Mucosa of stomach (tissue), 1 donor: ENCODE measurements at regions not wholly inside any gene's neighbourhood (a gene's known extent, or its start where the extent isn't known, plus 50 kb on each side); places are given as distances from the start of the nearest gene placed in this dataset.

ENCODE experiments used
- H3K27me3 ChIP-seq: one replicate; pipeline ENCODE4 v1.7.0; 2013; ENCODE audit warnings: mild to moderate bottlenecking, low read length; ENCODE audit not compliant: control insufficient read depth, insufficient read depth
- H3K36me3 ChIP-seq: one replicate; pipeline ENCODE4 v1.7.0; 2013; ENCODE audit warnings: low read length; ENCODE audit not compliant: control insufficient read depth, insufficient read depth
- H3K4me1 ChIP-seq: one replicate; pipeline ENCODE4 v1.7.0; 2013; ENCODE audit warnings: mild to moderate bottlenecking, low read length; ENCODE audit not compliant: control insufficient read depth, insufficient read depth
- H3K4me3 ChIP-seq: one replicate; pipeline ENCODE4 v1.7.0; 2013; ENCODE audit warnings: low read length
- H3K9ac ChIP-seq: one replicate; pipeline ENCODE4 v1.7.0; 2013; ENCODE audit warnings: mild to moderate bottlenecking, low read length, moderate library complexity
- H3K9me3 ChIP-seq: one replicate; pipeline ENCODE4 v1.7.0; 2013; ENCODE audit warnings: mild to moderate bottlenecking, low read length, moderate library complexity; ENCODE audit not compliant: control insufficient read depth
- donor health status: Pancreatic carcinoma.

DNA sequence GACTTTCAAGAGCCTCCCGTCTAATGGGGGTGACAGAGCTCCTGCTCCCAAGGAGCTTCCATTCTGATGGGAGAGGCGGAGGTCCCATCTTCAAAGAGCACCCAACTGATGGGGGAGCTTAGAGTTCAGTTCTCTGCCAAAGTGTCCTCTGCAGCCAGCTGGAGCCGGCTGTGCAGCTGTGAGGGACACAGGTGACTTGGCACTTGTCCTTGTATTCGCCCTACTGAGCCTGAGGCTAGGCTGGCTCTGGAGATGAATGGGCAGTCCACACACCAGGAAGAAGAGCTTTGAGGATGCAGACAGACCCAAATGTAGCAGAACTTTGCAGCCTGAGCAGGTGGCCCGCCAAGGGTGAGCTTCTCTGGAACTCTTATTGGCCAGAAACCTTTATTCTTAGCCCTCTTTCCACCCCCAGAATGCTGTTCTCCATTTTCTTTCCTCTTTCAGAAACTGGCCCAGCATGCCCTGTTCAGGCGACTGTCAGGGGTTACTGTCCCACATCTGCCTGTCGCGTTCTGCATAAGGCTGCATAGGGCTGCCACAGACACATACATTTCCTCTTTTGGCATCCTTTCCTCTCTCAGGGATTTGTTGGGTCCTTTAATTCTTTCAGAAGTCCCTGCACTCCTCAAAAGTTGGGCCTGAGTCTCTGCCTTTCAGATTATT, 108.7 kb upstream of the LRFN2 start:
- no peaks in the 10 kb centered on the region for H3K36me3 ChIP-seq
- H3K4me3 ChIP-seq = no peak overlapping the region
- H3K9me3 ChIP-seq = no peaks in the 10 kb centered on the region
- H3K4me1 ChIP-seq = peaks cover 25% of the 10 kb centered on the region
- no peaks in the 10 kb centered on the region for H3K27me3 ChIP-seq
- H3K9ac ChIP-seq = no peak overlapping the region

DNA sequence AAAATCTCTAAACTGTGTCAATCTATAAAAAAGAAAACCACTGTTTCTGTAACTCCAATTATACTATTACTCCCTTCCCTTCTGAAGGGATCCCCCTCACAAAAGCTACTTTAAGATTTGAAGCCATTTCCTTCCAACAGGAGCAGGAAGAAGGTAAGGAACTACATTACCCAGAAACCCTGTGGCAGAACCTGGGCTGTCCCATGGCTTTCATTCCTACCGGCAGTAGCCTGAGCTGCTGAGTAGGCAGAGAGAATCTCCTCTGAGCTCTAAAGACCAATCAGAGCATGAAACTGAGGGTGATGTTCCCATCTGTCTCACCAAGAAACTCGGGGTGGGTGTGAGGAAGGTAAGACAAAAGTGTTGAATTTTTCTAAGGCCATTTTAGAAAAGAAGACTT, 108.0 kb upstream of the LRFN2 start:
- Histone ChIP-seq H3K4me1 (peaks cover 20% of the 10 kb centered on the region), H3K9ac (no peak overlapping the region), H3K4me3 (no peak overlapping the region), H3K27me3 (no peaks in the 10 kb centered on the region), H3K9me3 (no peaks in the 10 kb centered on the region), H3K36me3 (no peaks in the 10 kb centered on the region)

DNA sequence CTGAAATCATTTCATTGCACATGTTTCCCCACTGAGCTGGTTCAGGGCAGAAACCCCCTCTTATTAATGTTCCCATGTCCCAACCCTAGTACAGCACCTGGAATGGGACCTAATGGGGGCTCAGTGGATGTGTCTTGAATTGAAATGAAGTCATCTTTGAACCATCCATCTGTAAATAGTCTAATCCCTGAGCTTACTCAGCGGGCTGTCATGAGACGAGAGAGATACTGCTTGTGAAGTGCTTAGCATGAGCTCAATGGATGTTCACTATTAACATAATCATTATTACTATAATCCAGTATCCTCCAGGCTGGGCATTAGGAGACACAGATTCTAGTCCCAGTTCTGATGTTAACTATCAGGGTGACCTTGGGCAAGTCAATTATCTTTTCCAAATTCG, 106.6 kb upstream of the LRFN2 start:
- no peaks in the 10 kb centered on the region for H3K27me3 ChIP-seq
- H3K4me3 ChIP-seq = no peak overlapping the region
- no peaks in the 10 kb centered on the region for H3K9me3 ChIP-seq
- peaks cover 12% of the 10 kb centered on the region for H3K4me1 ChIP-seq
- H3K36me3 ChIP-seq = no peaks in the 10 kb centered on the region
- H3K9ac ChIP-seq = no peak overlapping the region

DNA sequence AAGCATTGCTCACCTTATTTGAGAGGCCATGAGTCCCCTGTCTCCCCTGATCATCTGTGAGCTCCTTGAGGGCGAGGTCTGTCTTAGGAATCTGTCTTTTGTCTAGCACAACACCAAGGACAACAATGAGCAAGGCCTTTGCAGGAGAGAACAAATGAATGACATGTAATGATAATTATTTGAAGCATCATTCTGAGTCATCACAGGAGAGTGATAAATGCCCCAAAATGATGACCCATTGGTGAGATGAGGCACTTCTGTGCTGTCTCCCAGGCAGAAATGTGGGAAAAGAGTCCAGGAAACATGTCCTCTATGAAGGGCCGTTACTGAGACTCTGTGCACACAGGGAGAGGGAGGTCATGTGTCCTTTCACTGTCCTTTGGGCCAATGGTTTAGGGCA, 105.2 kb upstream of the LRFN2 start:
- Histone ChIP-seq H3K9me3 (no peaks in the 10 kb centered on the region), H3K4me1 (peaks cover 20% of the 10 kb centered on the region), H3K27me3 (no peaks in the 10 kb centered on the region), H3K36me3 (no peaks in the 10 kb centered on the region), H3K4me3 (no peak overlapping the region), H3K9ac (no peak overlapping the region)

DNA sequence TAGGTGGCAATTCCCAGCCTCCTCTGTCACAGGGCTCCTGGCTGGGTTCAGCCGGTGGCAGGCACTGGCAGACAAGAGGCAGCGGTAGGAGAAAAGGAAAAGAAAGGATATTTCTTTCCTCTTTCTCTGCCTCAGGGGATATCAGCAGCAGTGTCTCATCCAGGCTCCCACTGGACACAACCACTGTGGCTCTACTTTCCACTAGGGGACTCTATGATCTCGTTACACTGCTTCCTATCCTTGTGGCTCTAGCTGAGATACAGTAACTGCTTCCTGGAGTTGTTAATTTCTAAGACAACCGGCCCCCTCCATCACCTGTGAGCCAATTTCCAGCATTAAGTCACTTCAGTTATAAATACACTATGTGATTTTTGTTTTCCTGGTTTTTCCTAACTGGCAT, 102.0 kb upstream of the LRFN2 start:
- H3K9me3 ChIP-seq = no peaks in the 10 kb centered on the region
- no peak overlapping the region for H3K4me3 ChIP-seq
- H3K27me3 ChIP-seq = peaks cover 5% of the 10 kb centered on the region
- H3K9ac ChIP-seq = no peak overlapping the region
- no peaks in the 10 kb centered on the region for H3K36me3 ChIP-seq
- peaks cover 18% of the 10 kb centered on the region for H3K4me1 ChIP-seq

DNA sequence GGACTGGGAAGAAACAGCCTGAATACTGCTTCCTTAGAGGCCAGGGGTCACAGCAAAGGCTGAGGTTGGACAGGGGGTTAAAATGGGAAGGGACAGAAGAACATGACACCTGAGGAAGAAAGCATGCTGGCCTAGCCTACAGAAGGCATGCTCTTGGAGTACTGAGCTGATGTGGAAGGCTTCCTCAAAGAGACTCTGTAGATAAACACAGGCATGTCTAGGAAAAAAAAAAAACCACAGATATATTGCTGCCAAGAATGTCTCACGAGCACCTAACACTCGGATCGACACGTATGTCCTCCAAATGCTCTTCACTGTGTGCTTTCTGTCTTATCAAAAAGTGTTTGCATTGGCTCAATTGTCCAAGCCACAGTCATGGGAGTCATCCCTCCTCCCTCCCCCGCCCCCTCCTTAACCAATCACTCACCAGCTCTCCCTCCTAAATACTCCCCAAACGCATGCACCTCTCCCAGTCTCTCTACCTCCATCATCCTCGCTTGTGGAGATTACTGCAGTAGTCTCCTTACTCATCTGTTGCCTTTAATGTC, 101.1 kb upstream of the LRFN2 start:
- no peaks in the 10 kb centered on the region for H3K36me3 ChIP-seq
- no peaks in the 10 kb centered on the region for H3K9me3 ChIP-seq
- H3K4me3 ChIP-seq = no peak overlapping the region
- peaks cover 5% of the 10 kb centered on the region for H3K27me3 ChIP-seq
- H3K9ac ChIP-seq = no peak overlapping the region
- H3K4me1 ChIP-seq = peaks cover 18% of the 10 kb centered on the region

DNA sequence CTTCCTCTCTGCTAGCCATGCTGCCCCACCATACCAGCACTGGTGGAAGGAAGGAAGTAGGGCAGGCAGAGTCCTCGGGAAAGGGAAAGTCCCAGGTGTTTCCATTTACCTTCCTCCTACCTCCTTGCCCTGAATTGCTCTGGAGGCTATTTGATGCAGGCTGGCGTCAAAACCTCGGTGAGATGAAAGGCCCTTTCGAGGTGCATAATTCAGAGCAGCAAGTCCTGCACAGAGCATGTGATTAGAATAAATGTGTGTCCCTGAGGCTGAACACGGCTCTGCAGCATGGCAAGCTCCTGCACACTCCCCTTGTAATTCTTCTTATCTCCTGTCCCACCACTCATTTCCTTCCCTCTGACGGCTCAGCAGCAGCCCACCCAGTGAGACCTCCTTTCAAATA, 98.7 kb upstream of the LRFN2 start:
- peaks cover 18% of the 10 kb centered on the region for H3K4me1 ChIP-seq
- no peak overlapping the region for H3K4me3 ChIP-seq
- no peaks in the 10 kb centered on the region for H3K9me3 ChIP-seq
- no peaks in the 10 kb centered on the region for H3K36me3 ChIP-seq
- no peak overlapping the region for H3K9ac ChIP-seq
- peaks cover 5% of the 10 kb centered on the region for H3K27me3 ChIP-seq

DNA sequence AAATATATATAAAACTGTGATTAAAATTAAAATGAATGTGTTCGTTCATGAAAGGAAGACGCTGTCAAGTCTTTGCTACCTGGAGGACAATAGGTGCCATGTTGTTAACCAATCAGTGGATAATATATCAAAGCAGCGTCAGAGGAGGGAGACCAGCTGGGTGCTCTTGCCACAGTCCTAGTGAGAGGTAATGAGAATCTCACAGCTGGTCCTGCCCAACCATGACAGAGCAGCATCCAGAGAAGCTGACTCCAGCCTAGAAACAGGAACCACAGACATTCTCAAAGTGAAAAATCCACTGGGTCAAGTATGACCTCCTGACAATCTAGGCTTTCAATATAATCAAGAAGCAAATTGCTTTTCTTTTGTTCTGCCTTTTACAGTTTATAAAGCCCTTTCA, 94.5 kb upstream of the LRFN2 start:
- Histone ChIP-seq H3K4me1 (peaks cover 9% of the 10 kb centered on the region), H3K9ac (no peak overlapping the region), H3K9me3 (no peaks in the 10 kb centered on the region), H3K4me3 (no peak overlapping the region), H3K27me3 (peaks cover 5% of the 10 kb centered on the region), H3K36me3 (no peaks in the 10 kb centered on the region)

DNA sequence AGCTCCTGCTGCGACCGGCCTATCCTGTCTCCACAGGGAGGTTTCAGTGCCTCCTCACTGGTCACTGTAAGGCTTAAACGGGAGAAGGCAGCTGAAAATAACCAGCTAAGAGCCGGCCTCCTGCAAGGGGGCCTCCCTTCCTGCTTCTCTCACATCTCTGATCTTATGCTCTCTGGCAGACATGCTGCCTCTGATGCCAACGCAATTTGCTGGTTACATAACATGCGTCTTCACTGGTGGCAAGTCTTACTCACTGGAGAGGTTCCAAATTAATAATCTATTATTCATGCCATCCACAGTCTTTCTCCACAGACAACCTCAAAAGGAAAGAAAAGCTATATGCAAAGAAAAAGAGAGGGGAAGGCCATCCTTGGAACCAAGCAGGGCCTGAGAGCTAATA, 91.8 kb upstream of the LRFN2 start:
- Histone ChIP-seq H3K27me3 (no peaks in the 10 kb centered on the region), H3K4me1 (no peaks in the 10 kb centered on the region), H3K4me3 (no peak overlapping the region), H3K36me3 (no peaks in the 10 kb centered on the region), H3K9me3 (no peaks in the 10 kb centered on the region), H3K9ac (no peak overlapping the region)

DNA sequence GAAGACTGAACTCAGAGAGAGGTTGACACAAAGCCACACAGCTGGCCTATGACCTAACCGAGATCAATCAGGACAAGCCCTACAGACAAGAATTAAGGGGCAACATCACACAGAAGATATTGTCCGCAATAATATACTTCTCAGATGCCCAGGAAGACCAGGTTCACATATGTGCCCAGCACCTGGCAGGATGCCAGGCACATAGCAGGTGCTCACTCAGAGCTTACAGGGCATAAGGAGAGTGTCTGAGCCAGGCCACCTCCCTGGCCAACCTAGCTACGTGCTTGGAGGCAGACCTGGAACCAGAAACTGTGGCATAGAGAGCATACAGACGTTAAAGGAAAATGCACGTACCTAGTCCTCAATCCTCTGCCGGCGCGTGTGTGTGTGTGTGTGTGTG, 87.0 kb upstream of the LRFN2 start:
- H3K9me3 ChIP-seq = no peaks in the 10 kb centered on the region
- H3K4me3 ChIP-seq = no peak overlapping the region
- no peaks in the 10 kb centered on the region for H3K27me3 ChIP-seq
- H3K4me1 ChIP-seq = peaks cover 6% of the 10 kb centered on the region
- H3K9ac ChIP-seq = no peak overlapping the region
- no peaks in the 10 kb centered on the region for H3K36me3 ChIP-seq

DNA sequence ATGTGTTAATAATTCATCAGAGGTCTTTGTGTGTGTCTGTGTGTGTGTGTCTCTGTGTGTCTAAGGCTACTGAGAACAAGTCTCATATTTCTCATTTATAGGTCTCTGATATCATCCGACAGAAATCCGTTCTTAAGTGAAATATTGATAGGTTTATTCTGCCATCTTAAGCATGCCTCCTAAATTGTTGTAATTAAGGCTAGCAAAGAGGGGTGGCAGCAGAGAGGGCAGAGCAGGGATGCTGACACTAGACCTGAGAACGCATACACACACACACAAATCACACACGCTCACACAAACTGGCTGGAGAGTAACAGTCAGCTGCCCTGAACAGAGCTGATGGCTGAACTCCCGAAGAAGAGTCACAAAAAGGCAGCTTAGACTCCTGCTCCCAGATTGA, 84.9 kb upstream of the LRFN2 start:
- Histone ChIP-seq H3K9ac (no peak overlapping the region), H3K27me3 (no peaks in the 10 kb centered on the region), H3K4me3 (no peak overlapping the region), H3K4me1 (peaks cover 6% of the 10 kb centered on the region), H3K9me3 (no peaks in the 10 kb centered on the region), H3K36me3 (no peaks in the 10 kb centered on the region)

DNA sequence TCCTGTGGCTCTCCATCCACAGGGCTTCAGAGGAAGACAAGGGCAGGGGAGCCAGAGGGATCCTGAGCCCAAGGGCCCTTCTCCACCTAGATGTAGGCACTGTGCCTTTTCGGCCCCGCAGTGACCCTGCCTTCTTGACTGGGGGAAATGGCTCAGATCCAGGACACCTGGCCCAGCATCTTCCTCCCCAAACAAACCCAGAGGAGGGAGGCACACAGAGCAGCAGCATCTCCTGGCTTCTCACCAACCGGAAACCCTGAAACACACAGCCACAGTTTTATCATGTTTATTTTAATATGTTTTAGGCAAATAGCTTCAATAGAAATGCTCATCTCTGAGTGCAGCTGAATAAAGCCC, 84.5 kb upstream of the LRFN2 start:
- H3K27me3 ChIP-seq = no peaks in the 10 kb centered on the region
- no peaks in the 10 kb centered on the region for H3K9me3 ChIP-seq
- no peak overlapping the region for H3K9ac ChIP-seq
- no peaks in the 10 kb centered on the region for H3K36me3 ChIP-seq
- H3K4me1 ChIP-seq = peaks cover 6% of the 10 kb centered on the region
- no peak overlapping the region for H3K4me3 ChIP-seq
